ENCODE measurements at regions not wholly inside any gene's neighbourhood (a gene's known extent, or its start where the extent isn't known, plus 50 kb on each side); places are given as distances from the start of the nearest gene placed in this dataset.

DNA sequence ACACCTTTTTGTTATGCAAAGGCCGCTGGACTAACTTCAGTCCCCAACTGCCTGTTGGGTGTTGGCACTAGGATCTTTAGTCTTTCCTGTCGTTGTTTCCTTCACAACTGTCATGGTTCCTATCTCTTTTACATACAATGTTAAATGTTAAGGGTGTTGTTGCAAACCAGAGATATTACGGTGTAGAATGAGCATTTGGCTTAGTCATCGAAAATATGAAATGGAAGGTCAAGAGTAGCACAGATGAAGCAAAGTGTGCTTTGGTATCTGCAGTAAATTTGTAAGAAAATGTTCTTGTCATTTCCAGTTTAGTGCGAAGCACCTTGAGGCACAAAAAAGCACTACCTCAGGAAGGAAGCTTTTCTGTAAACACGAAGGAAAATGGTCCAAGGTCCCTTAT lies 751.3 kb upstream of the LRFN5 start:
- H3K4me3 ChIP-seq (ENCODE audit: low read depth, low read length) = no peak overlapping the region
- H3K27ac ChIP-seq (ENCODE audit: low read depth, low read length) = no peak overlapping the region
- H3K36me3 ChIP-seq (ENCODE audit: control insufficient read depth, insufficient read depth, low read length) = no peaks in the 10 kb centered on the region
- H3K27me3 ChIP-seq (ENCODE audit: control insufficient read depth, insufficient read depth, low read length) = no peaks in the 10 kb centered on the region
- no peak overlapping the region for H3K9ac ChIP-seq (ENCODE audit: low read depth, low read length)
- H3K4me1 ChIP-seq (ENCODE audit: control insufficient read depth, insufficient read depth, low read length) = no peaks in the 10 kb centered on the region
- peaks cover 5% of the 10 kb centered on the region; the same call in 1 of the 2 replicates for H3K9me3 ChIP-seq (ENCODE audit: control insufficient read depth, insufficient read depth, low read length)

DNA sequence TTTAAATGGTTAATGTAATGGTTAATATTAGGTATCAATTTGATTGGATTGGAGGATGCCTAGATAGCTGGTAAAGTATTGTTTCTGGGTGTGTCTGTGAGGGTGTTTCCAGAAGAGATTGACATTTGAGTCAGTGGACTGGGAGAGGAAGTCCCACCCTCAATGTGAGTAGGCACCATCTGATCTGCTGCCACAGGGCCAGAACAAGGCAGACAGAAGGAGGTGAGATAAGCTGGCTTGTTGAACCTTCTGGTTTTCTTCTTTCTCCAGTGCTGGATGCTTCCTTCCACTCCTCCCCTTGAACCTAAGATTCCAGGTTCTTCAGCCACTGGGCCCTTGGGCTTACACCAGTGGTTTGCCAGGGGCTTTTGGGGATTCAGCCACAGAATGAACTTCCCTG lies 756.5 kb upstream of the LRFN5 start:
- Histone ChIP-seq H3K9me3 (ENCODE audit: control insufficient read depth, insufficient read depth, low read length) (no peaks in the 10 kb centered on the region), H3K4me3 (ENCODE audit: low read depth, low read length) (no peak overlapping the region), H3K9ac (ENCODE audit: low read depth, low read length) (no peak overlapping the region), H3K36me3 (ENCODE audit: control insufficient read depth, insufficient read depth, low read length) (no peaks in the 10 kb centered on the region), H3K27me3 (ENCODE audit: control insufficient read depth, insufficient read depth, low read length) (no peaks in the 10 kb centered on the region), H3K4me1 (ENCODE audit: control insufficient read depth, insufficient read depth, low read length) (no peaks in the 10 kb centered on the region), H3K27ac (ENCODE audit: low read depth, low read length) (no peak overlapping the region)

DNA sequence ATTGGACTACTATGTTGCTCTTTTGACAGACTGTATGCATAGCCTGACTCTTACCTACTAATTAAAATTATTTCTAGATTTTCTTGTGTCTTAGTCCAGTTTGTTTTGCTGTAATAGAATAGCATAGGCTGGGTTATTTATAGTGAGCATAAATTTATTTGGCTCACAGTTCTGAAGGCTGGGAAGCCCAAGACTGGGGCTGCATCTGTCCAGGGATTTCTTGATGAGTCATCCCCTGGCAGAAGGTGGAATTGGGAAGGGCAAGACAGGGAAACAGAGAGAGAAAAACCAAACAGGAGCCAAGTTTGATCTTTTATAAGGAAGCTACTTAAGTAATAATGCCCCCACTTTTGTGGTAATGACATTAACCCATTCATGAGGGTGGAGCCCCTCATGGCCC lies 759.2 kb upstream of the LRFN5 start:
- no peak overlapping the region for H3K9ac ChIP-seq (ENCODE audit: low read depth, low read length)
- no peak overlapping the region for H3K4me3 ChIP-seq (ENCODE audit: low read depth, low read length)
- no peaks in the 10 kb centered on the region for H3K36me3 ChIP-seq (ENCODE audit: control insufficient read depth, insufficient read depth, low read length)
- no peaks in the 10 kb centered on the region for H3K27me3 ChIP-seq (ENCODE audit: control insufficient read depth, insufficient read depth, low read length)
- no peaks in the 10 kb centered on the region for H3K4me1 ChIP-seq (ENCODE audit: control insufficient read depth, insufficient read depth, low read length)
- H3K9me3 ChIP-seq (ENCODE audit: control insufficient read depth, insufficient read depth, low read length) = no peaks in the 10 kb centered on the region
- no peak overlapping the region for H3K27ac ChIP-seq (ENCODE audit: low read depth, low read length)

DNA sequence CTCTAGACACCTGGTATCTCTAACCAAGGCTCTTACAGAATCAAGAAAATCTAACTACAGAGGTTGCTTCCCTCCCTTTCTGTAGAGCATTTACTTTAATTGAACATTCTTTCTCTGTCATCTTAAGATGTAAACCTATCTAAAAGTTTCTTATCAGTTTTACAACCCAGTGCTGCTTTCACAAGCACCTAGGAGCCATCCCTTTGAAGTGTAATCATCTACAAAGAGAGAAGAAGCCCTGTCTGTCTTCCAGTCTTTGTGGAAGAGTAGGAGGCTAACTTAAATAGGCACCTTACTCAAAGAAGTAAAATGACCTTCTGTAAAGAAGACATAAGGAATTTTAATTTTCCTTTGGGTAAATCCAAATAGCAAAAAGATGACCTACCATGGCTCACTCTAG lies 763.9 kb upstream of the LRFN5 start:
- no peak overlapping the region for H3K4me3 ChIP-seq (ENCODE audit: low read depth, low read length)
- no peaks in the 10 kb centered on the region for H3K27me3 ChIP-seq (ENCODE audit: control insufficient read depth, insufficient read depth, low read length)
- H3K27ac ChIP-seq (ENCODE audit: low read depth, low read length) = no peak overlapping the region
- no peaks in the 10 kb centered on the region for H3K36me3 ChIP-seq (ENCODE audit: control insufficient read depth, insufficient read depth, low read length)
- H3K9ac ChIP-seq (ENCODE audit: low read depth, low read length) = no peak overlapping the region
- no peaks in the 10 kb centered on the region for H3K4me1 ChIP-seq (ENCODE audit: control insufficient read depth, insufficient read depth, low read length)
- H3K9me3 ChIP-seq (ENCODE audit: control insufficient read depth, insufficient read depth, low read length) = no peaks in the 10 kb centered on the region

DNA sequence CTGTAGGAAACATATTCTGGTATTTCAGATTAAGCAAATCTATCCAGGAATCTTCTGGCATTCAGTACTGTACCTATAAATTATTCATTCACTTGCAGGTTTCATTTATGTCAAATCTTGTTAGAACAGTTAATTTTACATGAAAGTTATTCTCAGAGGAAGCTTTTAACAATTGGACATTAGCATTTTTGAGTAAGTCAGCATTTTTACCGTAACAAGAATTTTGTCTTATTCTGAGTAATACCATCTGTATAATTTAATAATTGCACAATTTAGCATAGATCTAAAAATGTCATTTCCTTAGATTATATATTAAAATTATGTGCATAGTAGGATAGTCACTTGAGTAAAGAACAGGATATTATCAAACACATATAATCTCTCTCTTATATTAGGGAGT lies 764.8 kb upstream of the LRFN5 start:
- no peak overlapping the region for H3K4me3 ChIP-seq (ENCODE audit: low read depth, low read length)
- H3K27me3 ChIP-seq (ENCODE audit: control insufficient read depth, insufficient read depth, low read length) = no peaks in the 10 kb centered on the region
- no peak overlapping the region for H3K27ac ChIP-seq (ENCODE audit: low read depth, low read length)
- no peak overlapping the region for H3K9ac ChIP-seq (ENCODE audit: low read depth, low read length)
- H3K4me1 ChIP-seq (ENCODE audit: control insufficient read depth, insufficient read depth, low read length) = no peaks in the 10 kb centered on the region
- H3K9me3 ChIP-seq (ENCODE audit: control insufficient read depth, insufficient read depth, low read length) = no peaks in the 10 kb centered on the region
- no peaks in the 10 kb centered on the region for H3K36me3 ChIP-seq (ENCODE audit: control insufficient read depth, insufficient read depth, low read length)

DNA sequence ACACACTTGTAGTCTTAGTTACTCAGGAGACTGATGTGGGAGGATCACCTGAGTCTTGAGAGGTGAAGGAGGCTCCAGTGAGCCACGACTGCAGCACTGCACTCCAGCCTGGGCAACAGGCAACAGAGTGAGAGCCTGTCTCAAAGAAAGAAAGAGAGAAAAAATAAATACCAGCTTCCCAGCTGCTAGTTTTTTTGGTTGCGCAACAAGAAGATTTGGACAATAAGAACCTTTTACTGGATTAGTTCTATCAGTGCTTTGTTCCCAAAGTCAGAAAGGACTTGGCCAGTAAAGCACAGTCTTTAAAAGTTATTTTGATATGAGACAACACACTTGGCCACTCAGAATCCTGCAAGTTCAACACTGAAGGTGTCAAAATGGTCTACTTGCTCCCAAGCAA lies 768.1 kb upstream of the LRFN5 start:
- Histone ChIP-seq H3K27me3 (ENCODE audit: control insufficient read depth, insufficient read depth, low read length) (no peaks in the 10 kb centered on the region), H3K36me3 (ENCODE audit: control insufficient read depth, insufficient read depth, low read length) (no peaks in the 10 kb centered on the region), H3K9ac (ENCODE audit: low read depth, low read length) (no peak overlapping the region), H3K4me1 (ENCODE audit: control insufficient read depth, insufficient read depth, low read length) (no peaks in the 10 kb centered on the region), H3K9me3 (ENCODE audit: control insufficient read depth, insufficient read depth, low read length) (no peaks in the 10 kb centered on the region), H3K4me3 (ENCODE audit: low read depth, low read length) (no peak overlapping the region), H3K27ac (ENCODE audit: low read depth, low read length) (no peak overlapping the region)

DNA sequence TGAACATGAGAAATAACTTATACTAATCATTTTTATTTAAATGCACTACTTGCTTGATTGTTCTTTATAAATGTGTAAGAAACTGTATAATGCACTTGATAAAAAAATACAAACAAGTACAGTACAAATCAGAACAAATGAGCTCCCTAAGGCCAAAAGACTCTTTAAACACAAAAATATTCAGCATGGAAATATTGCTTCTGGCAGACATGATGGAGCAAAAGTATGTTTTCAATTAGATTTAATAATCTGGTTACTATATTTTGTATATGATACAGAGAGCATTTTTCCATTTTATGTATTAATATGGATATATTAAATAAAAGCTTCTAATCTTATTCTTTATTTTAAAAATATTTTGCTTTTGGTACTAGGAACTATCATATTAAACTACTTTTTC lies 800.2 kb upstream of the LRFN5 start:
- H3K9me3 ChIP-seq (ENCODE audit: control insufficient read depth, insufficient read depth, low read length) = no peaks in the 10 kb centered on the region
- H3K27ac ChIP-seq (ENCODE audit: low read depth, low read length) = no peak overlapping the region
- no peaks in the 10 kb centered on the region for H3K4me1 ChIP-seq (ENCODE audit: control insufficient read depth, insufficient read depth, low read length)
- H3K9ac ChIP-seq (ENCODE audit: low read depth, low read length) = no peak overlapping the region
- H3K27me3 ChIP-seq (ENCODE audit: control insufficient read depth, insufficient read depth, low read length) = no peaks in the 10 kb centered on the region
- H3K36me3 ChIP-seq (ENCODE audit: control insufficient read depth, insufficient read depth, low read length) = no peaks in the 10 kb centered on the region
- no peak overlapping the region for H3K4me3 ChIP-seq (ENCODE audit: low read depth, low read length)

DNA sequence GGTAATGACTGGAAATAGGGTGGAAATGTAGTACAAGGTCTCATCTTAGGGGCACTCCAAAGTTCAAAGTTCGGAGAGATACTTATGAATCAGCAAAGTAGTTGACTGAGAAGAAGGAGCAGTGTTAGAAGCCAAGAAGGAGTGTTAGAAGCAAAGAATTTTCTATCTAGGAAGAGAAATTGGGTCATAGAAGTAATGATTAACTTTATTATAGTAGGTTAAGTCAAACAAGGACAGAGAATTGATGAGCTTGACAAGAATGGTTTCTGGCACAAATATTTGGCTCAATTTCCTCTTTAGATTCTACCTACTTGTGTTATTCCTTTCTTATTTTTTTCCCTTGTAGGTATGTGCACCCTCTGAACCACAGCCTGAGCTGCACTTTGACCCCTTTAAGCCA lies 810.5 kb upstream of the LRFN5 start:
- H3K4me3 ChIP-seq (ENCODE audit: low read depth, low read length) = no peak overlapping the region
- H3K27me3 ChIP-seq (ENCODE audit: control insufficient read depth, insufficient read depth, low read length) = no peaks in the 10 kb centered on the region
- H3K9me3 ChIP-seq (ENCODE audit: control insufficient read depth, insufficient read depth, low read length) = no peaks in the 10 kb centered on the region
- H3K27ac ChIP-seq (ENCODE audit: low read depth, low read length) = no peak overlapping the region
- H3K9ac ChIP-seq (ENCODE audit: low read depth, low read length) = no peak overlapping the region
- H3K36me3 ChIP-seq (ENCODE audit: control insufficient read depth, insufficient read depth, low read length) = no peaks in the 10 kb centered on the region
- H3K4me1 ChIP-seq (ENCODE audit: control insufficient read depth, insufficient read depth, low read length) = 0 out of 2 replicates have a peak, but pooled peaks cover 6% of the 10 kb centered on the region

DNA sequence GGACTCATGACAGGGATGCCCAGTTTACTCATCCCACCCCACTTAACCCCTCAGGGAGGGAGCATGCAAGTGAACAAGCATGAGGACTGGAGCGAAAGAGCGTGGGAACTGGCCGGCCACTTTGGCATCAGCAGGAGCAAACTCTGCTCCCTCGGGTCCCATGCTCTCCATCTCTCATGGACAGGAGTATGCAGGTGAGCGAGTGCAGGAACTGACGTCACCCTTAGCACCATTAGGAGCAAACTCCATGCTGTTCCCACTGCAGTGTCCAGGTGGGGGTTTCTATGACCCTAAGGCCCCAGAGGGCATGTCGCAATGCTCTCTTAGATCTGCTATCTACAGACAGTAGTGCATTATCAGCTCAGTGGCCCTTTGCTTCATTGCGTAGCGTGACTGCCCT lies 821.8 kb upstream of the LRFN5 start:
- Histone ChIP-seq H3K27me3 (ENCODE audit: control insufficient read depth, insufficient read depth, low read length) (no peaks in the 10 kb centered on the region), H3K36me3 (ENCODE audit: control insufficient read depth, insufficient read depth, low read length) (no peaks in the 10 kb centered on the region), H3K9me3 (ENCODE audit: control insufficient read depth, insufficient read depth, low read length) (no peaks in the 10 kb centered on the region), H3K4me1 (ENCODE audit: control insufficient read depth, insufficient read depth, low read length) (no peaks in the 10 kb centered on the region), H3K27ac (ENCODE audit: low read depth, low read length) (no peak overlapping the region), H3K4me3 (ENCODE audit: low read depth, low read length) (no peak overlapping the region), H3K9ac (ENCODE audit: low read depth, low read length) (no peak overlapping the region)

DNA sequence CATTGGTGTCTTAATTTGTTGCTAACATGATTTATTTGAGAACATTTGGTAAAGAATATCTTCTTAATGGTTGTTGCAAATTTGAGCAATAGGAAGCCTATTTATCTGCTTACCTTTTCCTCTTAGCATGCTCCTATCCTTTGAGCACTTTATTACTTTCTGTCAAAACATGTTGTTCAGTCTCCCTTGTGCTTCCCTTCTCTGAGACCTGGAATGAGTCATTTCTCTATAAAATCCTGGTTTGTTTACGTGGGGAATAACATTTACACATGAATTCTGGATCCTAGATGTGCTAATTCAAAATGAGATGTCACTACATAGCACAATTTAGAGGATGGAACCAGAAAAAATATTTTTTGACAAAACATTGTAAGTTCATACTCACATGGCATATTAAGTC lies 844.0 kb upstream of the LRFN5 start:
- Histone ChIP-seq H3K4me1 (ENCODE audit: control insufficient read depth, insufficient read depth, low read length) (peaks cover 22% of the 10 kb centered on the region; the same call in 1 of the 2 replicates), H3K27ac (ENCODE audit: low read depth, low read length) (no peak overlapping the region), H3K27me3 (ENCODE audit: control insufficient read depth, insufficient read depth, low read length) (no peaks in the 10 kb centered on the region), H3K9me3 (ENCODE audit: control insufficient read depth, insufficient read depth, low read length) (no peaks in the 10 kb centered on the region), H3K4me3 (ENCODE audit: low read depth, low read length) (no peak overlapping the region), H3K36me3 (ENCODE audit: control insufficient read depth, insufficient read depth, low read length) (no peaks in the 10 kb centered on the region), H3K9ac (ENCODE audit: low read depth, low read length) (no peak overlapping the region)

DNA sequence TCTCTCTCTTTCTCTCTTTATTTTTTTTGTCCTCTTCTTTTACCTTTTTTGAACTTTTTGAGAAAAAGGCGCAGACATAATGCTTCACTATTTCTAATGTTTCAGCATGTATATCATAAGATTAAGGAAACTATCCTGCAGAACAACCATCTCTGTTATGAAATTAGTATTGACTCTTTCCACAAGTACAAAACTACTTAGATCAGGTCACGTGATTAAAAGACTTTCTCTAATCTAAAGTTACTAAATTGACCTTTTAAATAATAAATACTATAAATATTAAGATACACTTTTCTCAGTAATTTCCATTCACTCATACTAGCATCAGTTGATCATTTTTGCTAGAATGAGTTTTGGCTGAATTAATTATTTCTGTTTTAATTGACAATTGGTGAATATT lies 844.5 kb upstream of the LRFN5 start:
- H3K36me3 ChIP-seq (ENCODE audit: control insufficient read depth, insufficient read depth, low read length) = no peaks in the 10 kb centered on the region
- no peak overlapping the region for H3K9ac ChIP-seq (ENCODE audit: low read depth, low read length)
- H3K27ac ChIP-seq (ENCODE audit: low read depth, low read length) = no peak overlapping the region
- H3K27me3 ChIP-seq (ENCODE audit: control insufficient read depth, insufficient read depth, low read length) = no peaks in the 10 kb centered on the region
- peaks cover 22% of the 10 kb centered on the region; the same call in 1 of the 2 replicates for H3K4me1 ChIP-seq (ENCODE audit: control insufficient read depth, insufficient read depth, low read length)
- H3K4me3 ChIP-seq (ENCODE audit: low read depth, low read length) = no peak overlapping the region
- H3K9me3 ChIP-seq (ENCODE audit: control insufficient read depth, insufficient read depth, low read length) = no peaks in the 10 kb centered on the region

DNA sequence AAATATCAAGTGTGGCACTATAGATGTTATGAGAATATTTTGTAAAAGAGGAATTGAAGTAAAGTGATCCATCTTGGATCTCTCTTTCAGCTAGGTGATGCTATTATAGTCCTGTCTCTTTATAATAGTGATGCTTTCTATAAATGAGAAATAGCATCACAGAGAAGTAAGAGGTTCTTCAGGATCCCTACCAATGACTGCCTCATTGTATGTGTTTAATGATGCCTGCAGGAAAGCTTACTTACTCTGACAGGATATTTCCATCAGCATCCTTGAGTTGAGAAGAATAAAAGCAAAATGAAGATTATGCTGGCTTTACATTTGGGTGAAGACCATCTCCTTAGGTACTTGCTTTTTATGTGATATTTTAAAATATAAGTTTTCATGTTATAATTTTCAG lies 846.0 kb upstream of the LRFN5 start:
- H3K36me3 ChIP-seq (ENCODE audit: control insufficient read depth, insufficient read depth, low read length) = no peaks in the 10 kb centered on the region
- H3K4me3 ChIP-seq (ENCODE audit: low read depth, low read length) = no peak overlapping the region
- H3K9me3 ChIP-seq (ENCODE audit: control insufficient read depth, insufficient read depth, low read length) = no peaks in the 10 kb centered on the region
- H3K9ac ChIP-seq (ENCODE audit: low read depth, low read length) = no peak overlapping the region
- no peak overlapping the region for H3K27ac ChIP-seq (ENCODE audit: low read depth, low read length)
- H3K4me1 ChIP-seq (ENCODE audit: control insufficient read depth, insufficient read depth, low read length) = peaks cover 22% of the 10 kb centered on the region; the same call in 1 of the 2 replicates
- no peaks in the 10 kb centered on the region for H3K27me3 ChIP-seq (ENCODE audit: control insufficient read depth, insufficient read depth, low read length)

Measured in HUES48 (cell line).